ENCODE measurements at regions not wholly inside any gene's neighbourhood (a gene's known extent, or its start where the extent isn't known, plus 50 kb on each side); places are given as distances from the start of the nearest gene placed in this dataset.

DNA sequence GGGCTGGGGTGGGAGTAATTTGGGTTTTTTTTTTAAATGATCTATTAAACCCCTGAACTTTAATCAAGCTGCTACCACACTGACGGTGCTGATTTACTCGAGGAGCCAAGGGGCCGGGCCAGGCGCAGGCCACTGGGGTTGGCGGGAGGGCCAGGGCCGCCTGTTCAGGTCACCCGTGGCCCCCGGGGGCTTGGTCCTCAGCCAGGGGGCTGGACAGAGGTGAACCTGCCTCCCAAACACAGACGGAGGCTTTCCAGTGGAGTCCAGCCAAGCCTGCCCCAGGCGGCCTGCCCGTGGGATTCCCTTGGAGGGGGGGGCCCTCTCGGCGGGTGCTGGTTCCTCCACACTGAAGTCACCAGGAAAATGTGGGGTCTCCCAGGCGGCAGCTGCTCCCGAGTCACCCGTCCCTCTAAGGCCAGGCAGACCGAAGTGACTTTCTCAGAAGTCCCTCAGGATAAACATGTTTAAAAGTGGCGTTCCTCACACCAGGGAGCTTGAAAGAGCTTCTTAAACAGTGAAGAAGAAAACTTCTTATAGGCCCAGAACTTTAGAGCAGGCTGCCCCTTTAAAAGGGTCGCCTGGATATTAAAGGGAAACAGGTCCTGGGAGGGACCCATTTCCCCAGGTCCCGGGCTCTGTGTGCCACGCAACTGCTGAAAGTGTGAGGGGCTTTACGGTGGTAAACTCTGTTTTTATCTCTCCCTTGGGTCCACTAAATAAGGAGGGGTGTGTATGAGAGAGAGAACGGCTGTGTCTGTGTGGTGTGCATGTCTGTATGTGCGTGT lies 167.2 kb upstream of the GSC start:
- Histone ChIP-seq H3K27ac (peak overlapping the region; percentile 42), H3K4me1 (no peaks in the 10 kb centered on the region), H3K9me3 (no peaks in the 10 kb centered on the region), H3K27me3 (no peaks in the 10 kb centered on the region), H3K4me3 (peak overlapping the region; percentile 6), H3K36me3 (no peaks in the 10 kb centered on the region)
- DNase-seq (no peak), ATAC-seq (peak; percentile 5)
- TF ChIP-seq, protein P1, sequence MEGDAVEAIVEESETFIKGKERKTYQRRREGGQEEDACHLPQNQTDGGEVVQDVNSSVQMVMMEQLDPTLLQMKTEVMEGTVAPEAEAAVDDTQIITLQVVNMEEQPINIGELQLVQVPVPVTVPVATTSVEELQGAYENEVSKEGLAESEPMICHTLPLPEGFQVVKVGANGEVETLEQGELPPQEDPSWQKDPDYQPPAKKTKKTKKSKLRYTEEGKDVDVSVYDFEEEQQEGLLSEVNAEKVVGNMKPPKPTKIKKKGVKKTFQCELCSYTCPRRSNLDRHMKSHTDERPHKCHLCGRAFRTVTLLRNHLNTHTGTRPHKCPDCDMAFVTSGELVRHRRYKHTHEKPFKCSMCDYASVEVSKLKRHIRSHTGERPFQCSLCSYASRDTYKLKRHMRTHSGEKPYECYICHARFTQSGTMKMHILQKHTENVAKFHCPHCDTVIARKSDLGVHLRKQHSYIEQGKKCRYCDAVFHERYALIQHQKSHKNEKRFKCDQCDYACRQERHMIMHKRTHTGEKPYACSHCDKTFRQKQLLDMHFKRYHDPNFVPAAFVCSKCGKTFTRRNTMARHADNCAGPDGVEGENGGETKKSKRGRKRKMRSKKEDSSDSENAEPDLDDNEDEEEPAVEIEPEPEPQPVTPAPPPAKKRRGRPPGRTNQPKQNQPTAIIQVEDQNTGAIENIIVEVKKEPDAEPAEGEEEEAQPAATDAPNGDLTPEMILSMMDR (IDR thresholded peaks at IDR 0.05), result no peak
- intact Hi-C loops (cut with DNase I), result no loop called here

DNA sequence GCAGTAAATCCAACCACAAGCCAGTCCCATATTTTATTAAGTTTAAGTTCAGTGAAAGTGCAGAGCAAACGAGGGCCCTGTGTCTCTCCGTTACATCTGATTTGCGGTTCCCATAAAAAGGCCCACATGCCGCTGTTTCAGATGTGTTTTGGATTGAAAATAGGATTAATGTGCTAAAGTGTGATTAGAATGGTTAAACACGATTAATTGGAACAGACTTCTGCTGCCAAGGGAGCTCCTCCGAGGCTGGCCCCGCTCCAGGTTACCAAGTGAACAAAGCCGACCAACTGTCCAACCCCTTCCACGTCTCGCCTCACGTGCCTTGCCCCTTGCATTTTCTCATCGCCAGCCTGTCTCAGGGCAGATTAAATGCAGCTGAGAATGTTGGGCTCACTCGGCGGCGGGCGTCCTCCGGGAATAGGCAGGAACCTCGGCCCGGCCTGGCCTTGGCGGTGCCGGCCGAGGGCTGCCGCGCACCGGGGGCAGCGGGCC lies 166.5 kb upstream of the GSC start:
- Histone ChIP-seq H3K27me3 (no peaks in the 10 kb centered on the region), H3K36me3 (no peaks in the 10 kb centered on the region), H3K4me3 (peak overlapping the region; percentile 6), H3K4me1 (no peaks in the 10 kb centered on the region), H3K9me3 (no peaks in the 10 kb centered on the region), H3K27ac (peak overlapping the region; percentile 42)
- DNase-seq (no peak), ATAC-seq (peak; percentile 17)
- TF ChIP-seq, protein P1 (IDR thresholded peaks at IDR 0.05), result no peak
- intact Hi-C loops (cut with DNase I), result no loop called here

DNA sequence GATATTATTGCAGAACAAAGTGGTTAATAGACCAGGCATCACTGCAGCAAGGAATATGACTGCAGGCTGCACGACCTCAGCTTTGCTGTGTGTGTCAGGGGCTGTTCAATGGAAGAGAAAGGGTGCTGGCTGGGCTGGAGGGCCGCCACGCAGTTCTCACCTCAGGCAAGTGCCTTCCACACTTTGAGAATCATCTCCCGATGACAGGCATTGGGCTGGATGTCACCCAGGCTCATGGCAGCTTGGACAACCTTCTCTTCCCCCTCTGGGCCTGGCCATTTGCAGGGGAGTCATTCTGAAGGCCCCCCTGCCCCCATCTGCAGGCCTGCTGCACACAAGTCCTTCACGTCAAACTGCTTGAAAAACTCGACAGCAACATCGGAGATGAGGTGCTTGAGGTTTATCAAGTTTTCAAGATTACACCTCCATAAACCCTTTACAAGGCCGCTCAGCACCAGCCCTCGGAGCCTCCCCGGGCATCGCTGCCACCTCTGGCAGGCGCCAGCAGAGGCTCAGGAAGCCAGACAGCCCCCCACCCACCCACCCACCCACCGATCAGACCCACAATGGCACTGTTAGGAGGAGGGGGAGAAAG lies 165.9 kb upstream of the GSC start:
- Histone ChIP-seq H3K36me3 (no peaks in the 10 kb centered on the region), H3K27ac (no peak overlapping the region), H3K4me3 (no peak overlapping the region), H3K27me3 (no peaks in the 10 kb centered on the region), H3K9me3 (no peaks in the 10 kb centered on the region), H3K4me1 (no peaks in the 10 kb centered on the region)
- DNase-seq, result no peak
- TF ChIP-seq, protein P1 (IDR thresholded peaks at IDR 0.05), result no peak
- ATAC-seq, result no peak
- intact Hi-C loops (cut with DNase I), result no loop called here

DNA sequence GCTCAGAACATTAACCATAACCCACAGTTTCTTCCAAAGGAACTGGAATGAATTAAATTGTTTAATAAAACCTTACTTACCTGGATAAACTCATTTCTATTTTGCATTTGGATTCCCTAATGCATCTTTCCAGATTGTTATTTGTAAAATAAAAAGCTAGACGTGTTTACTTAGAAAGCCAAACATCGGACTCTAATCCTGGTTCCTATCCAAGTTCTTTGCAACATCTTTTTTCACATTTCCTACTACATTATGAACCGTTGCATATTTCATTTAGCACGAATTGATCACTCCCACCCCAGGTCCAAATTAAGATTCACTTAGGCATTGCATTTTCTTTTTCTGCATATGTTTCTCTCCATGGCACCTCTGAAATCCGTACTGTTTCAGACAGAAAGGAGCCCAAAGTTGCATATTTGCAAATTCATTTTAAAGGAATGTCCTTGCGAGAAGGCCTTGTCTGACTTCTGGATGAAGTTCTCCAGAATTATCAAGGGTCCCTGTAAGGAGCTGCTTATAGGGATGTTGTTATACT lies 164.4 kb upstream of the GSC start:
- no peaks in the 10 kb centered on the region for H3K9me3 ChIP-seq
- H3K4me3 ChIP-seq, result no peak overlapping the region
- TF ChIP-seq, protein P1 (IDR thresholded peaks at IDR 0.05), result no peak
- no peaks in the 10 kb centered on the region for H3K36me3 ChIP-seq
- ATAC-seq, result no peak
- no peak overlapping the region for H3K27ac ChIP-seq
- intact Hi-C loops (cut with DNase I), result no loop called here
- H3K4me1 ChIP-seq, result no peaks in the 10 kb centered on the region
- DNase-seq, result no peak
- no peaks in the 10 kb centered on the region for H3K27me3 ChIP-seq

DNA sequence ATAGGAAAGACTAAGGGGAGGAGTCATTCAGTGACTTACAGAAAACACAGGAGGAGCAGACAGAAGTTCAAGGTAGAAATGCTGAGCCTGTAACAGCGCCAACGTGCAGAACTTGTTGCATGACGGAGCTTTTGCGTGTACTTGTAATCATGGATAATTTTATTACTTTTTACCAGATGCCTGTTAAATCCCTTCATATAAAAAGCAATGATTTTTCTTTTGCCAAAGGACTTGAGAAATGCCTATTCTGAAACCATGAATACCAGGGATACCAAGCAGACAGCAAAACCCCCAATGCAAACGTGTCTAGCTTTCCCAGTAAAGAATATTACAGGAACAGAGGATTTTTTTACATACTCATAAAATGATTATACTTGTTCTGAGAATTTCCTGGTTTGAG lies 163.6 kb upstream of the GSC start:
- intact Hi-C loops (cut with DNase I), result no loop called here
- TF ChIP-seq, protein P1 (IDR thresholded peaks at IDR 0.05), result no peak
- no peaks in the 10 kb centered on the region for H3K4me1 ChIP-seq
- no peaks in the 10 kb centered on the region for H3K27me3 ChIP-seq
- H3K27ac ChIP-seq, result no peak overlapping the region
- H3K4me3 ChIP-seq, result no peak overlapping the region
- no peaks in the 10 kb centered on the region for H3K36me3 ChIP-seq
- DNase-seq, result no peak
- H3K9me3 ChIP-seq, result no peaks in the 10 kb centered on the region
- no peak for ATAC-seq
